HEK293 (cell line): ENCODE measurements at regions not wholly inside any gene's neighbourhood (a gene's known extent, or its start where the extent isn't known, plus 50 kb on each side); places are given as distances from the start of the nearest gene placed in this dataset.

Experiments
- CTCF ChIA-PET: fragments of 350-600 bp; formaldehyde crosslinking; extraction: SDS; loops from one replicate; lab custom pipeline; 2021; ENCODE audit warnings: antibody characterized with exemption; lab: Yijun Ruan, JAX
- POLR2A ChIA-PET: fragments of 300-600 bp; formaldehyde crosslinking; extraction: SDS; loops from one replicate; lab custom pipeline; 2020; ENCODE audit warnings: antibody characterized with exemption, inconsistent platforms; lab: Yijun Ruan, JAX
- H3K27ac ChIP-seq: fragments of 200-500 bp; sonication (Bioruptor generic); 2 replicates; pipeline ENCODE4 v1.5.1; 2014; ENCODE audit warnings: low read depth, low read length, control low read depth, inconsistent platforms; ENCODE audit errors: extremely low read depth
- H3K36me3 ChIP-seq, 2 experiments: fragments of 200-500 bp in 1 of 2; sonication (Bioruptor generic) in 1 of 2; 1 replicate in 1 of 2; 2 replicates in 1 of 2; pipeline ENCODE4 v1.5.1; 2014 to 2017; ENCODE audit warnings: inconsistent platforms in 2 of 2, low read length in 2 of 2; ENCODE audit not compliant: control insufficient read depth in 2 of 2, insufficient read depth in 1 of 2
- H3K4me1 ChIP-seq: fragments of 200-500 bp; sonication (Bioruptor generic); 2 replicates; pipeline ENCODE4 v1.5.1; 2014; ENCODE audit warnings: mild to moderate bottlenecking, low read length, inconsistent platforms; ENCODE audit not compliant: control insufficient read depth, insufficient read depth
- H3K4me3 ChIP-seq: 2 replicates; pipeline ENCODE4 v1.5.1; 2011; ENCODE audit warnings: low read depth, mild to moderate bottlenecking, control low read depth, low read length, moderate library complexity
- H3K9me3 ChIP-seq: fragments of 200-500 bp; sonication (Bioruptor generic); 2 replicates; pipeline ENCODE4 v1.5.1; 2014; ENCODE audit warnings: low read depth, low read length, inconsistent platforms; ENCODE audit not compliant: control insufficient read depth, insufficient read depth
- CTCF ChIP-seq: fragments of 450-650 bp; formaldehyde crosslinking; IDR thresholded peaks from 2 replicates; pipeline ENCODE4 v1.5.1; 2016; ENCODE audit warnings: missing biosample characterization, missing genetic modification characterization
- GLIS1 ChIP-seq: fragments of 450-650 bp; formaldehyde crosslinking; IDR thresholded peaks from 2 replicates; pipeline ENCODE4 v1.5.1; 2016; ENCODE audit warnings: missing biosample characterization, missing genetic modification characterization
- KLF1 ChIP-seq: fragments of 450-650 bp; formaldehyde crosslinking; IDR thresholded peaks from 2 replicates; pipeline ENCODE4 v1.5.1; 2016; ENCODE audit warnings: missing biosample characterization, missing genetic modification characterization
- KLF7 ChIP-seq: fragments of 450-650 bp; formaldehyde crosslinking; IDR thresholded peaks from 2 replicates; pipeline ENCODE4 v1.5.1; 2016; ENCODE audit warnings: missing biosample characterization, missing genetic modification characterization, borderline replicate concordance
- SCRT2 ChIP-seq: fragments of 450-650 bp; formaldehyde crosslinking; IDR thresholded peaks from 2 replicates; pipeline ENCODE4 v1.5.1; 2016; ENCODE audit warnings: missing biosample characterization, missing genetic modification characterization
- SETDB1 ChIP-seq: IDR thresholded peaks from one replicate; pipeline ENCODE4 v1.6.1; 2017; ENCODE audit warnings: mild to moderate bottlenecking, low read length, moderate library complexity, mixed read lengths; ENCODE audit not compliant: insufficient read length
- YY2 ChIP-seq: fragments of 450-650 bp; formaldehyde crosslinking; IDR thresholded peaks from 2 replicates; pipeline ENCODE4 v1.5.1; 2016; ENCODE audit warnings: missing biosample characterization, missing genetic modification characterization
- ZBTB21 ChIP-seq: fragments of 450-650 bp; formaldehyde crosslinking; IDR thresholded peaks from 2 replicates; pipeline ENCODE4 v1.5.1; 2017; ENCODE audit warnings: missing biosample characterization, missing genetic modification characterization
- ZBTB49 ChIP-seq: fragments of 450-650 bp; formaldehyde crosslinking; IDR thresholded peaks from 2 replicates; pipeline ENCODE4 v1.5.1; 2016; ENCODE audit warnings: missing biosample characterization, missing genetic modification characterization, low read depth
- ZNF10 ChIP-seq: fragments of 450-650 bp; formaldehyde crosslinking; IDR thresholded peaks from 2 replicates; pipeline ENCODE4 v1.5.1; 2017; ENCODE audit warnings: missing biosample characterization, missing genetic modification characterization
- ZNF114 ChIP-seq: fragments of 450-650 bp; formaldehyde crosslinking; IDR thresholded peaks from 2 replicates; pipeline ENCODE4 v1.5.0; 2017; ENCODE audit warnings: missing biosample characterization, missing genetic modification characterization
- ZNF132 ChIP-seq: fragments of 450-650 bp; formaldehyde crosslinking; IDR thresholded peaks from 2 replicates; pipeline ENCODE4 v1.5.1; 2017; ENCODE audit warnings: missing biosample characterization, missing genetic modification characterization, borderline replicate concordance
- ZNF248 ChIP-seq: fragments of 450-650 bp; formaldehyde crosslinking; IDR thresholded peaks from 2 replicates; pipeline ENCODE4 v1.5.1; 2017; ENCODE audit warnings: missing biosample characterization, missing genetic modification characterization
- ZNF274 ChIP-seq, 2 experiments: fragments of 200-500 bp in 1 of 2; fragments of 450-650 bp in 1 of 2; sonication (Bioruptor generic) in 1 of 2; formaldehyde crosslinking in 1 of 2; IDR thresholded peaks; 2 replicates each; pipeline versions ENCODE4 v1.5.1 to v1.6.1; 2014 to 2016; ENCODE audit warnings: borderline replicate concordance in 1 of 2, inconsistent platforms in 1 of 2, low read length in 1 of 2, missing biosample characterization in 1 of 2, missing genetic modification characterization in 1 of 2
- ZNF366 ChIP-seq: fragments of 450-650 bp; formaldehyde crosslinking; conservative IDR thresholded peaks from 2 replicates; pipeline ENCODE4 v1.5.1; 2016; ENCODE audit warnings: missing biosample characterization, missing genetic modification characterization
- ZNF48 ChIP-seq: fragments of 450-650 bp; formaldehyde crosslinking; IDR thresholded peaks from 2 replicates; pipeline ENCODE4 v1.5.1; 2016; ENCODE audit warnings: missing biosample characterization, missing genetic modification characterization
- ZNF529 ChIP-seq: fragments of 450-650 bp; formaldehyde crosslinking; IDR thresholded peaks from 2 replicates; pipeline ENCODE4 v1.5.1; 2017; ENCODE audit warnings: missing genetic modification characterization, missing biosample characterization; ENCODE audit not compliant: insufficient replicate concordance
- ZNF560 ChIP-seq: fragments of 450-650 bp; formaldehyde crosslinking; IDR thresholded peaks from 2 replicates; pipeline ENCODE4 v1.5.1; 2017; ENCODE audit warnings: missing biosample characterization, missing genetic modification characterization, borderline replicate concordance
- ZNF621 ChIP-seq: fragments of 450-650 bp; formaldehyde crosslinking; IDR thresholded peaks from 2 replicates; pipeline ENCODE4 v1.5.1; 2017; ENCODE audit warnings: missing biosample characterization, missing genetic modification characterization
- ZNF658 ChIP-seq: fragments of 450-650 bp; formaldehyde crosslinking; IDR thresholded peaks from 2 replicates; pipeline ENCODE4; 2016; ENCODE audit warnings: missing biosample characterization, missing genetic modification characterization
- ZNF664 ChIP-seq: fragments of 450-650 bp; formaldehyde crosslinking; IDR thresholded peaks from 2 replicates; pipeline ENCODE4 v1.5.1; 2016; ENCODE audit warnings: missing biosample characterization, missing genetic modification characterization
- ZNF830 ChIP-seq: fragments of 450-650 bp; IDR thresholded peaks from 2 replicates; pipeline ENCODE4 v1.5.0; 2018; ENCODE audit warnings: missing biosample characterization, missing genetic modification characterization, low read depth, mild to moderate bottlenecking, moderate library complexity
- ZXDB ChIP-seq: fragments of 450-650 bp; formaldehyde crosslinking; IDR thresholded peaks from 2 replicates; pipeline ENCODE4 v1.5.1; 2016; ENCODE audit warnings: missing biosample characterization, missing genetic modification characterization
- TF ChIP-seq, protein P1 (sequence below): fragments of 450-650 bp; formaldehyde crosslinking; IDR thresholded peaks from 2 replicates; pipeline ENCODE4 v1.5.1; 2016; ENCODE audit warnings: missing biosample characterization, missing genetic modification characterization, low read depth

DNA sequence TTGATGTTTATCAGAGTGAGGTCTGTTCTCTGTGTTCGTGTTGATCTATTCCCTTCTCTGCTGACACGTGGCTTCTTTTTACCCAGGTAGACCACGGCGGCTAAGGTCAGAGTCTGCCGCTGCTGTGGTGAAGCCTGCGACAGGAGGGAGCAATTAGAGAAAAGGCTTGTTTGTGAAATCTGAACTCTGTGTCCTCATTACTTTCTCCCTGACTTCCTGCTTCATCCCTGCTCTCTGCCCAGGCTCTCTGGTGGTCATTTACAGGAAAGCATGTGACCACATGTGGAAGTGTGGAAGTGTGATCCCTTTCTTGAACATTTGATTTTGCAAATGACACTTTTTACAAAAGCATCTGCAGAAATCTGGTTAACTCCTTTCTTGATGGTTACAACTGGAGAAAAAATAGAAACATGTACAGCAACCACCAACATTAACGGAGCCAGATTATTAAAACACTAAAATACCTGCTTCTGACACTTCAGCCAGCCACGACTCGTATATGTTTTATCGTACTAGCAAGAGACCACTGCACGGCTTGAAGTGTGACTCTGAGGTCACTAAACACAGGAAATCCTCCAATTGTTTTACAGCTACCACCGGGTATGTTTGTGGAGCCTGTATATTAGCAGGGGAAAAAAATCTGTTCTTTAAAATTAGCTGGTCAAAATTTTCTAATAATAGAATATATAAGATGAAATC lies 388.6 kb upstream of the TMPO start:
- ChIA-PET CTCF (no interaction called here), POLR2A (no interaction called here)
- Histone ChIP-seq H3K4me3 (no peak overlapping the region), H3K36me3 (no peaks in the 10 kb centered on the region), H3K9me3 (no peaks in the 10 kb centered on the region), H3K27ac (no peak overlapping the region), H3K4me1 (no peaks in the 10 kb centered on the region)
- TF ChIP-seq KLF7 (tag by site-specific recombination) (no peak), ZNF274 (IDR thresholded peaks at IDR 0.05; ENCODE audit: low read length) (no peak), ZNF274 (tag by site-specific recombination; IDR thresholded peaks at IDR 0.05; ENCODE audit: borderline replicate concordance) (no peak), SETDB1 (no peak), KLF1 (tag by site-specific recombination) (no peak), ZBTB49 (tag by site-specific recombination) (no peak), ZXDB (tag by site-specific recombination) (no peak), YY2 (tag by site-specific recombination) (no peak), GLIS1 (tag by site-specific recombination) (no peak), ZBTB21 (no peak), ZNF664 (tag by site-specific recombination) (no peak)
- TF ChIP-seq, protein P1, sequence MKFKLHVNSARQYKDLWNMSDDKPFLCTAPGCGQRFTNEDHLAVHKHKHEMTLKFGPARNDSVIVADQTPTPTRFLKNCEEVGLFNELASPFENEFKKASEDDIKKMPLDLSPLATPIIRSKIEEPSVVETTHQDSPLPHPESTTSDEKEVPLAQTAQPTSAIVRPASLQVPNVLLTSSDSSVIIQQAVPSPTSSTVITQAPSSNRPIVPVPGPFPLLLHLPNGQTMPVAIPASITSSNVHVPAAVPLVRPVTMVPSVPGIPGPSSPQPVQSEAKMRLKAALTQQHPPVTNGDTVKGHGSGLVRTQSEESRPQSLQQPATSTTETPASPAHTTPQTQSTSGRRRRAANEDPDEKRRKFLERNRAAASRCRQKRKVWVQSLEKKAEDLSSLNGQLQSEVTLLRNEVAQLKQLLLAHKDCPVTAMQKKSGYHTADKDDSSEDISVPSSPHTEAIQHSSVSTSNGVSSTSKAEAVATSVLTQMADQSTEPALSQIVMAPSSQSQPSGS (tag by site-specific recombination) = no peak

- TF ChIP-seq ZNF560 (tag by site-specific recombination) (no peak), ZNF48 (no peak), ZNF114 (tag by site-specific recombination) (no peak)
- Histone ChIP-seq H3K36me3 (no peaks in the 10 kb centered on the region), H3K27ac (no peak overlapping the region), H3K4me1 (no peaks in the 10 kb centered on the region), H3K9me3 (no peaks in the 10 kb centered on the region), H3K4me3 (no peak overlapping the region)
- POLR2A ChIA-PET = no interaction called here
- CTCF ChIA-PET = interaction anchor here (0.7 kb wide), 1 partner anchor 12 kb away, joined by 3 read pairs; no protein-coding TSS in a partner anchor
Observed at GRCh38 chr12:98127336-98127679, 388.1 kb upstream of the TMPO start.

DNA sequence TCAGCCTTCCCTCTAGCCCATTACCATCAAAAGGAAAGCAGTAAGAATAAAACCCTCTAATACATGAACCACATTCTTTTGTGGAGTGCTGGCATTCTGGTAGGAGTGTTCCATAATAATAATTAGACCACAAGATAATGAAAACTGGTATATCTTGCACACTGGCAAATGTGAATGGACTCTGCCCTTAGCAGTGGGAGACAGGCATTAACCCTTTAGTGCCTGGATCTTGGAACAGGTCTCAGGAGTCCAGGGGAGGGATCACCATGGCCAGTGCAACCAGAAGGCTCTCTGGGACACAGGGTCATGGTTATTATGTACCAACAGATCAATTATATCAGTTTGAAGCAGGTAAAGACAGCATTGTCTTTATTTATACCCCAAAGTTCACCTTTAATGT lies 387.5 kb upstream of the TMPO start:
- ChIA-PET POLR2A (no interaction called here), CTCF (interaction anchor here (0.6 to 0.7 kb wide), 2 partner anchors 12 to 630 kb away, joined by 3 read pairs; no protein-coding TSS in a partner anchor)
- H3K9me3 ChIP-seq = no peaks in the 10 kb centered on the region
- H3K4me3 ChIP-seq = no peak overlapping the region
- H3K4me1 ChIP-seq = no peaks in the 10 kb centered on the region
- H3K27ac ChIP-seq = no peak overlapping the region
- no peaks in the 10 kb centered on the region for H3K36me3 ChIP-seq
- no peak for TF ChIP-seq ZNF366 (tag by site-specific recombination)
- no peak for TF ChIP-seq ZNF658
- no peak for TF ChIP-seq ZNF248
- no peak for TF ChIP-seq ZNF132
- TF ChIP-seq ZNF830 (tag by site-specific recombination) = no peak
- no peak for TF ChIP-seq SCRT2
- TF ChIP-seq ZNF621 (tag by site-specific recombination) = no peak
- TF ChIP-seq CTCF (tag by site-specific recombination) = no peak
- no peak for TF ChIP-seq ZNF10 (tag by site-specific recombination)
- TF ChIP-seq ZNF529 = no peak
- no peak for TF ChIP-seq ZBTB49 (tag by site-specific recombination)
